ENCODE measurements at regions not wholly inside any gene's neighbourhood (a gene's known extent, or its start where the extent isn't known, plus 50 kb on each side); places are given as distances from the start of the nearest gene placed in this dataset.

DNA sequence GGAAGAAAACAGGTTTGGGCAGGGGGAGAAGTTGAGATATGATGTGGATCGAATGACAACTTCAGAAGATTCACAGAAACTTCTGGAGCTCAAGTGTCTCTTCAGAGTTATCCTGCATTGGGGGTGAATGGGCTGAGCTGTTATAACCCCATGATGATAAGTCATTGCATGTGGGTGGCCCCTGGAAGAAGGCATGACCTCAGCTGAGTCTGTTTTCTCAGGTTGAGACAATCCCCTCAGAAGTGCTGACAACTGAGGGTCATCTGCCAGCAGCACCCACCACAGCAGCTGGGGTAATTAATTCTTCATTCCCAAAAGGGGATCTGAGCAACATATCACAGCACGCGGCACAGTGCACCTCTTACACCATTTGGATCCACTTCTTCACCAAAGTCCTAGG lies 138.6 kb upstream of the CAMK1G start:
- Histone ChIP-seq H3K4me2 (no peak overlapping the region), H4K20me1 (replicated peaks; ENCODE audit: insufficient read depth) (no peaks in the 10 kb centered on the region), H3K4me3 (no peak overlapping the region), H3K79me2 (replicated peaks; ENCODE audit: insufficient read depth) (no peaks in the 10 kb centered on the region), H3F3A (replicated peaks; ENCODE audit: low read depth) (no peaks in the 10 kb centered on the region), H2AFZ (no peak overlapping the region), H3K27ac (ENCODE audit: low read depth) (no peak overlapping the region), H3K27me3 (ENCODE audit: insufficient read depth) (no peaks in the 10 kb centered on the region), H3K4me1 (ENCODE audit: insufficient read depth) (peaks cover 6% of the 10 kb centered on the region; the same call in 1 of the 2 replicates), H3K36me3 (ENCODE audit: insufficient read depth) (peaks cover under 1% of the 10 kb centered on the region; the same call in 1 of the 2 replicates), H3K9me2 (ENCODE audit: insufficient read depth) (peaks cover 25% of the 10 kb centered on the region)
- Mint-ChIP-seq H3K9me3 (peaks cover 13% of the 10 kb centered on the region), H3K36me3 (ENCODE audit: low read depth) (peaks cover 8% of the 10 kb centered on the region), H3K4me3 (no peak overlapping the region), H3K27ac (no peak overlapping the region), H3K4me1 (peaks cover 8% of the 10 kb centered on the region), H3K27me3 (ENCODE audit: insufficient read depth, low read depth, poor library complexity) (peaks cover 2% of the 10 kb centered on the region)
- DNase-seq (ENCODE audit: low spot score): no peak
- TF ChIP-seq, protein P1, sequence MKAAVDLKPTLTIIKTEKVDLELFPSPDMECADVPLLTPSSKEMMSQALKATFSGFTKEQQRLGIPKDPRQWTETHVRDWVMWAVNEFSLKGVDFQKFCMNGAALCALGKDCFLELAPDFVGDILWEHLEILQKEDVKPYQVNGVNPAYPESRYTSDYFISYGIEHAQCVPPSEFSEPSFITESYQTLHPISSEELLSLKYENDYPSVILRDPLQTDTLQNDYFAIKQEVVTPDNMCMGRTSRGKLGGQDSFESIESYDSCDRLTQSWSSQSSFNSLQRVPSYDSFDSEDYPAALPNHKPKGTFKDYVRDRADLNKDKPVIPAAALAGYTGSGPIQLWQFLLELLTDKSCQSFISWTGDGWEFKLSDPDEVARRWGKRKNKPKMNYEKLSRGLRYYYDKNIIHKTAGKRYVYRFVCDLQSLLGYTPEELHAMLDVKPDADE (IDR thresholded peaks at IDR 0.05): no peak
- TF ChIP-seq, protein P2, sequence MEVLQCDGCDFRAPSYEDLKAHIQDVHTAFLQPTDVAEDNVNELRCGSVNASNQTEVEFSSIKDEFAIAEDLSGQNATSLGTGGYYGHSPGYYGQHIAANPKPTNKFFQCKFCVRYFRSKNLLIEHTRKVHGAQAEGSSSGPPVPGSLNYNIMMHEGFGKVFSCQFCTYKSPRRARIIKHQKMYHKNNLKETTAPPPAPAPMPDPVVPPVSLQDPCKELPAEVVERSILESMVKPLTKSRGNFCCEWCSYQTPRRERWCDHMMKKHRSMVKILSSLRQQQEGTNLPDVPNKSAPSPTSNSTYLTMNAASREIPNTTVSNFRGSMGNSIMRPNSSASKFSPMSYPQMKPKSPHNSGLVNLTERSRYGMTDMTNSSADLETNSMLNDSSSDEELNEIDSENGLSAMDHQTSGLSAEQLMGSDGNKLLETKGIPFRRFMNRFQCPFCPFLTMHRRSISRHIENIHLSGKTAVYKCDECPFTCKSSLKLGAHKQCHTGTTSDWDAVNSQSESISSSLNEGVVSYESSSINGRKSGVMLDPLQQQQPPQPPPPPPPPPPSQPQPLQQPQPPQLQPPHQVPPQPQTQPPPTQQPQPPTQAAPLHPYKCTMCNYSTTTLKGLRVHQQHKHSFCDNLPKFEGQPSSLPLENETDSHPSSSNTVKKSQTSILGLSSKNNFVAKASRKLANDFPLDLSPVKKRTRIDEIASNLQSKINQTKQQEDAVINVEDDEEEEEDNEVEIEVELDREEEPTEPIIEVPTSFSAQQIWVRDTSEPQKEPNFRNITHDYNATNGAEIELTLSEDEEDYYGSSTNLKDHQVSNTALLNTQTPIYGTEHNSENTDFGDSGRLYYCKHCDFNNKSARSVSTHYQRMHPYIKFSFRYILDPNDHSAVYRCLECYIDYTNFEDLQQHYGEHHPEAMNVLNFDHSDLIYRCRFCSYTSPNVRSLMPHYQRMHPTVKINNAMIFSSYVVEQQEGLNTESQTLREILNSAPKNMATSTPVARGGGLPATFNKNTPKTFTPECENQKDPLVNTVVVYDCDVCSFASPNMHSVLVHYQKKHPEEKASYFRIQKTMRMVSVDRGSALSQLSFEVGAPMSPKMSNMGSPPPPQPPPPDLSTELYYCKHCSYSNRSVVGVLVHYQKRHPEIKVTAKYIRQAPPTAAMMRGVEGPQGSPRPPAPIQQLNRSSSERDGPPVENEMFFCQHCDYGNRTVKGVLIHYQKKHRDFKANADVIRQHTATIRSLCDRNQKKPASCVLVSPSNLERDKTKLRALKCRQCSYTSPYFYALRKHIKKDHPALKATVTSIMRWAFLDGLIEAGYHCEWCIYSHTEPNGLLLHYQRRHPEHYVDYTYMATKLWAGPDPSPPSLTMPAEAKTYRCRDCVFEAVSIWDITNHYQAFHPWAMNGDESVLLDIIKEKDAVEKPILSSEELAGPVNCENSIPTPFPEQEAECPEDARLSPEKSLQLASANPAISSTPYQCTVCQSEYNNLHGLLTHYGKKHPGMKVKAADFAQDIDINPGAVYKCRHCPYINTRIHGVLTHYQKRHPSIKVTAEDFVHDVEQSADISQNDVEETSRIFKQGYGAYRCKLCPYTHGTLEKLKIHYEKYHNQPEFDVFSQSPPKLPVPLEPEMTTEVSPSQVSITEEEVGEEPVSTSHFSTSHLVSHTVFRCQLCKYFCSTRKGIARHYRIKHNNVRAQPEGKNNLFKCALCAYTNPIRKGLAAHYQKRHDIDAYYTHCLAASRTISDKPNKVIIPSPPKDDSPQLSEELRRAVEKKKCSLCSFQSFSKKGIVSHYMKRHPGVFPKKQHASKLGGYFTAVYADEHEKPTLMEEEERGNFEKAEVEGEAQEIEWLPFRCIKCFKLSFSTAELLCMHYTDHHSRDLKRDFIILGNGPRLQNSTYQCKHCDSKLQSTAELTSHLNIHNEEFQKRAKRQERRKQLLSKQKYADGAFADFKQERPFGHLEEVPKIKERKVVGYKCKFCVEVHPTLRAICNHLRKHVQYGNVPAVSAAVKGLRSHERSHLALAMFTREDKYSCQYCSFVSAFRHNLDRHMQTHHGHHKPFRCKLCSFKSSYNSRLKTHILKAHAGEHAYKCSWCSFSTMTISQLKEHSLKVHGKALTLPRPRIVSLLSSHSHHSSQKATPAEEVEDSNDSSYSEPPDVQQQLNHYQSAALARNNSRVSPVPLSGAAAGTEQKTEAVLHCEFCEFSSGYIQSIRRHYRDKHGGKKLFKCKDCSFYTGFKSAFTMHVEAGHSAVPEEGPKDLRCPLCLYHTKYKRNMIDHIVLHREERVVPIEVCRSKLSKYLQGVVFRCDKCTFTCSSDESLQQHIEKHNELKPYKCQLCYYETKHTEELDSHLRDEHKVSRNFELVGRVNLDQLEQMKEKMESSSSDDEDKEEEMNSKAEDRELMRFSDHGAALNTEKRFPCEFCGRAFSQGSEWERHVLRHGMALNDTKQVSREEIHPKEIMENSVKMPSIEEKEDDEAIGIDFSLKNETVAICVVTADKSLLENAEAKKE (CRISPR knock-in tag; IDR thresholded peaks at IDR 0.05): no peak
- TF ChIP-seq, protein P3, sequence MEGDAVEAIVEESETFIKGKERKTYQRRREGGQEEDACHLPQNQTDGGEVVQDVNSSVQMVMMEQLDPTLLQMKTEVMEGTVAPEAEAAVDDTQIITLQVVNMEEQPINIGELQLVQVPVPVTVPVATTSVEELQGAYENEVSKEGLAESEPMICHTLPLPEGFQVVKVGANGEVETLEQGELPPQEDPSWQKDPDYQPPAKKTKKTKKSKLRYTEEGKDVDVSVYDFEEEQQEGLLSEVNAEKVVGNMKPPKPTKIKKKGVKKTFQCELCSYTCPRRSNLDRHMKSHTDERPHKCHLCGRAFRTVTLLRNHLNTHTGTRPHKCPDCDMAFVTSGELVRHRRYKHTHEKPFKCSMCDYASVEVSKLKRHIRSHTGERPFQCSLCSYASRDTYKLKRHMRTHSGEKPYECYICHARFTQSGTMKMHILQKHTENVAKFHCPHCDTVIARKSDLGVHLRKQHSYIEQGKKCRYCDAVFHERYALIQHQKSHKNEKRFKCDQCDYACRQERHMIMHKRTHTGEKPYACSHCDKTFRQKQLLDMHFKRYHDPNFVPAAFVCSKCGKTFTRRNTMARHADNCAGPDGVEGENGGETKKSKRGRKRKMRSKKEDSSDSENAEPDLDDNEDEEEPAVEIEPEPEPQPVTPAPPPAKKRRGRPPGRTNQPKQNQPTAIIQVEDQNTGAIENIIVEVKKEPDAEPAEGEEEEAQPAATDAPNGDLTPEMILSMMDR (conservative IDR thresholded peaks at IDR 0.05; ENCODE audit: low read depth in 2 of 2): no peak
- no peak for TF ChIP-seq EZH2 (IDR thresholded peaks at IDR 0.05; ENCODE audit: low read depth, unreplicated experiment)
- no peak for TF ChIP-seq ZNF114 (CRISPR knock-in tag; IDR thresholded peaks at IDR 0.05)
- no peak for TF ChIP-seq REST (IDR thresholded peaks at IDR 0.05; ENCODE audit: unreplicated experiment)
- TF ChIP-seq POLR2AphosphoS5 (IDR thresholded peaks at IDR 0.05; ENCODE audit: low read depth): no peak
- TF ChIP-seq CREB1 (CRISPR knock-in tag; IDR thresholded peaks at IDR 0.05; ENCODE audit: low read depth): no peak
- no peak for TF ChIP-seq EZH2phosphoT487 (IDR thresholded peaks at IDR 0.05; ENCODE audit: unreplicated experiment)
- TF ChIP-seq NANOG (IDR thresholded peaks at IDR 0.05; ENCODE audit: borderline replicate concordance): no peak
- TF ChIP-seq JUNB (IDR thresholded peaks at IDR 0.05; ENCODE audit: unreplicated experiment): no peak
- TF ChIP-seq ZNF331 (CRISPR knock-in tag; IDR thresholded peaks at IDR 0.05; ENCODE audit: low read depth): no peak
- no peak for TF ChIP-seq STAT1 (IDR thresholded peaks at IDR 0.05; ENCODE audit: unreplicated experiment)
- no peak for ATAC-seq

All from GM23338 (cell line).